T-helper 2 cell treated with Interferon-gamma antibody and Interleukin-4, amounts not matched to agents 5 μg/mL and 100 μg/mL, for 36 hours (primary cell): ENCODE measurements at regions not wholly inside any gene's neighbourhood (a gene's known extent, or its start where the extent isn't known, plus 50 kb on each side); places are given as distances from the start of the nearest gene placed in this dataset.

ENCODE experiments used
- DNase-seq: peaks from one replicate; pipeline ENCODE4 v3.0.0; 2021; ENCODE audit warnings: low spot score
- H3K27ac Mint-ChIP-seq: one replicate; pipeline ENCODE4 v1.8.0; 2021; ENCODE audit warnings: mild to moderate bottlenecking, mixed read lengths
- H3K27me3 Mint-ChIP-seq: one replicate; pipeline ENCODE4 v1.8.0; 2021; ENCODE audit warnings: low read depth, mixed read lengths
- H3K36me3 Mint-ChIP-seq: one replicate; pipeline ENCODE4 v1.8.0; 2021; ENCODE audit warnings: low read depth, mixed read lengths
- H3K4me1 Mint-ChIP-seq: one replicate; pipeline ENCODE4 v1.8.0; 2021; ENCODE audit warnings: low read depth, mixed read lengths
- H3K4me3 Mint-ChIP-seq: one replicate; pipeline ENCODE4 v1.8.0; 2022; ENCODE audit warnings: mild to moderate bottlenecking, moderate library complexity, mixed read lengths
- H3K9me3 Mint-ChIP-seq: one replicate; pipeline ENCODE4 v1.8.0; 2021; ENCODE audit warnings: mixed read lengths

DNA sequence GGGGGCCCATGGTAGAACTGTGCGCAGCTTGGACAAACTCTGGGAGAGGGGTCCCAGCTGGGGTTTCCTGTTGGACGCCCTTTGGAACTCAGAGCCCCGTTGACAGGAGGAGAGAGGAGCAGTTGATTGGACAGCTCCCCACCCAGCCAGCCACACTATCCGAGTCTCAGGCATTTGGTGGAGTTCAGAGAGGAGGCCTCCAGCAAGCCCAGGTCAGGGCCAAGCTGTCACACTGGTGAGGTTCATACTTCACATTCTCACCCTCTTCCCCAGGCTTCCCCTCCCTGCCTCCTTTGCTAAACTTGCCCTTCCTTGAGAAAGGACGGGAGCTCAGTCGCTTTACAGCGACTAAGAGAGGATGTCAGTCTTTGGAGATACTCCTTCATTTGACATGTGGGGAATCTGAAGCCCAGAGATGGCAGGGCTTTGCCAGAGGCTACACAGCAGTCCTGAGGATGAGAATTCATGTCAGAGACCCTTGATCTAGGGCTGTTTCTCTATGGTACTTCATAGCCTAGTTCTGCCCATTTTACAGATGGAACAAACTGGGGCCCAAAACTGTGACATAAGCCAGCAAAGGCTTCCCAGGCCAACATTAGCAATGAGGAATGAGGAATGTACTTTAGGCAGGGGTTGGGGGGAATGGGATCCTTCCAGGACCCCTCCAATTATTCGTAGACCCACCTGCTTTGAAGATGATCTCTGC lies 142.2 kb downstream of the SMAD6 start:
- no peak for DNase-seq
- Mint-ChIP-seq H3K27me3 (peaks cover 50% of the 10 kb centered on the region), H3K36me3 (no peaks in the 10 kb centered on the region), H3K27ac (no peak overlapping the region), H3K4me1 (no peaks in the 10 kb centered on the region), H3K9me3 (no peaks in the 10 kb centered on the region), H3K4me3 (no peak overlapping the region)

DNA sequence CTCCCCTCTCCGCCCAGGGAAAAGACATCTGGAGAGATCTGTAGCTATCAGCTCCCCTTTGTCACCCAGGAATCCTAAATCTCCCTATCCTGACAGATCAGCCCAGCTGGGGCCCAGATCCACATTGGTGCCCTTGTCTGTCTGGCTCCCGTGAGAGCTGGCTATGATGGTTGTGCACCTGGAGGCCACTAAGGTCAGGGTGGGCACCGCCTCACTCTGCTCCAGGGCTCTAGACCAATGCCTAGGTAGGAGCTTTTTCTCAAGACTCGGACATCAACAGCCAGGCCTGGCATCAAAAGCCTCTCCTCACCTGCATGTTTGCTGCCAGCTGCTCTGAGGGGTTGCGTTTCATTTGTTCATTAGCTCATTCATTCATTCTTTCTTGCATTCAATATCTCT lies 142.7 kb downstream of the SMAD6 start:
- no peaks in the 10 kb centered on the region for H3K36me3 Mint-ChIP-seq
- H3K27me3 Mint-ChIP-seq: peaks cover 48% of the 10 kb centered on the region
- H3K9me3 Mint-ChIP-seq: no peaks in the 10 kb centered on the region
- no peak overlapping the region for H3K4me3 Mint-ChIP-seq
- H3K27ac Mint-ChIP-seq: peak overlapping the region; percentile 1
- no peaks in the 10 kb centered on the region for H3K4me1 Mint-ChIP-seq
- DNase-seq: no peak

DNA sequence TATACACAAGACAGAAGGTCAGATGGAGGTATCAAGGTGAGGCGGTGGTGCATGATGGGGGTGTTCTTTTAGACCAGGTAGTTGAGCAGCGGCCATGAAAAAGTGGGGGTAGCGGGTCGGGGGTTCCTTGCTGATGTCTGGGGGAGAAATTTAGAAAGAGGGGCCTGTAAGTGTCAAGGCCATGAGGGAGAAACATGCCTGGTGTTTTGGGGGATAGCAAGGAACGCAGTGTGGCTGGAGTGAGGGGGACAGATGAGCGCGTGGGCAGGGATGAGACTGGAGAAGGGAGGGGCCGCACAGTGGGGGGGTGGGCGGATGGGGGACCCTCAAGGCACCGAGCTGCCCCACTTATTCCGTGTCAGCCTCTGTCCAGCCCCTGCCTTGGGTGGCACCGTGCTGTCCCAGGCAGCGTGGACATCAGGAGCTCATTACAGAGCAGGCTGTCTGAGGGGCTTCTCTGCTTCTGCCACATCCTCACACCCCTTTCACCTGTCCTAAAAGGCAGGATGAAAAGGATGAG lies 143.3 kb downstream of the SMAD6 start:
- Mint-ChIP-seq H3K9me3 (no peaks in the 10 kb centered on the region), H3K27me3 (peaks cover 46% of the 10 kb centered on the region), H3K4me1 (no peaks in the 10 kb centered on the region), H3K4me3 (no peak overlapping the region), H3K36me3 (no peaks in the 10 kb centered on the region), H3K27ac (no peak overlapping the region)
- no peak for DNase-seq

DNA sequence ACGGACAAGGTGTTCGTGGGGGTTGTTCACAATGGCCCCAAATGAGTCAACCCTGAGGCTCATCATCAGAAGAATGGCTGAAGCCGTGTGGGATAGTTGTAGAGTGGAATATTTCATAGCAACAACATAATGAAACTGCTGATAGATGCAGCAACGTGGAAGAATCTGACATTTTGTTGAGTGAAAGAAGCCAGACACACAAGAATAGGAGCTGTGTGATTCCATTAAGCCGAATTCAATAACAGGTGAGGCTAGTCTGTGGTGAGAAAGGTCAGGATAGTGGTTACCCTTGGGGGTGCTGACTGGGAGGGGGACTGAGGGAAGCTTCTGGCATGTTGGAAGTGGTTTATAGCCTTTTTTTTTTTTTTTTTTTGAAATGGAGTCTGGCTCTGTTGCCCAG lies 144.0 kb downstream of the SMAD6 start:
- no peak for DNase-seq
- Mint-ChIP-seq H3K9me3 (no peaks in the 10 kb centered on the region), H3K27me3 (peaks cover 41% of the 10 kb centered on the region), H3K36me3 (no peaks in the 10 kb centered on the region), H3K4me3 (no peak overlapping the region), H3K4me1 (no peaks in the 10 kb centered on the region), H3K27ac (no peak overlapping the region)

DNA sequence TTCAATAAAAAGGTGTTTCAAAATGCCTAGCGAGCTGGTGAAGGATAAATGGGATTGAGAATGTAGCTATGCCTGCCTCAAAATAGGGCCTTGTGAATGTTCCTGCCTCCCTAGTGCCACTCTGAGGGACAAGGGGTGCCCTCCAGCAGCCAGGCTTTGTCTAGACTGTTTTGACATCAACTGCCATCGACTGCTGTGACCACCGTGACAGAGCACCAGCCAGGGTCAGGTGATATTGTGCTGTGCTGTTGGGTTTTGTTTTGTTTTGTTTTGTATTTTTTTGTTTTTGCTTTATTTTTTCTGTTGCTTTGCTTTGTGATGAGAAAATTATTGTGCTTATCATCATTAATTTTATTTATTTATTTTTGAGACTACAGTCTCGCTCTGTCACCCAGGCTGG lies 144.8 kb downstream of the SMAD6 start:
- peaks cover 34% of the 10 kb centered on the region for H3K27me3 Mint-ChIP-seq
- no peaks in the 10 kb centered on the region for H3K9me3 Mint-ChIP-seq
- H3K4me1 Mint-ChIP-seq: peaks cover 3% of the 10 kb centered on the region
- no peak overlapping the region for H3K27ac Mint-ChIP-seq
- no peak overlapping the region for H3K4me3 Mint-ChIP-seq
- no peaks in the 10 kb centered on the region for H3K36me3 Mint-ChIP-seq
- no peak for DNase-seq

DNA sequence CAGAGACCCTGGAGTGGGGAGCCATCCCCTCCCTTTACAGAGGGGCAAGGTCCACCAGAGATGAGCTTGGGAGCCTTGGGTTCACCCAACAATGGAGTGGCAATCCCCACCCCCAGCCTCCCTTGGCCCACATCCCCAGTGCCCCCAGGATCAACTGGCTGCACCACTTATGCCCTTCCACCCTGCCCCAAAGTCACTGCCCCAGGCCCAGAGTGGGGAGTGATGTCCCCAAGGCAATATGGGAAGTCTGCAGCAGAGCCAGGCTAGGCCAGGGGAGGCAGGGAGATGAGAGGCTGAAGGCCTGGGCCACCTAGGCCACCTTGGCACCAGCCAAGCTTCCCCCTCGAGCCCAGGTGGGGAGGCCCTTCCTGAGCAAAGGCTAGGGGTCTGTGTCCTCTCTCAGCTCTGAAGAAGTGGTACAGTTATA lies 145.5 kb downstream of the SMAD6 start:
- H3K4me1 Mint-ChIP-seq: peaks cover 4% of the 10 kb centered on the region
- no peaks in the 10 kb centered on the region for H3K9me3 Mint-ChIP-seq
- H3K27me3 Mint-ChIP-seq: peaks cover 32% of the 10 kb centered on the region
- no peaks in the 10 kb centered on the region for H3K36me3 Mint-ChIP-seq
- H3K4me3 Mint-ChIP-seq: no peak overlapping the region
- DNase-seq: no peak
- no peak overlapping the region for H3K27ac Mint-ChIP-seq

DNA sequence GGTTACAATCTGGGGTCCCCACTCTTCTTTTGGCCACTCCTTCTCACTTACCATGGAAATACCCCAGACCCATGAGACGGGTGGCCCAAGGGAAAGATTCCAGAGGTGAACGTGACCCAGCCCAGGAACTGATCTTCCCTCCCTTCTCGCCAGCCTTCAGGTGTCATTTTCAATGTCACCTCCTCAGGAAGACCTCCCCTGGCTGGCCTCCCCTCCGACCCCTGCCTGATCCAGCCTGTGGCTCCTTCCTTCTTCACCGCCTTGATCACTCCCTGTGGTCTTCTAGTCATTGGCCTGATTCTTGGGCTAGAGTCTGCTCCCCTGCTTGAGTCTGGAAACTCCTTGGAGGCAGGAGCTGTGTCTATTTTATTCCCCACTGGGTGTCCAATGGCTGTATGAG lies 146.1 kb downstream of the SMAD6 start:
- Mint-ChIP-seq H3K27me3 (peaks cover 29% of the 10 kb centered on the region), H3K4me1 (peaks cover 4% of the 10 kb centered on the region), H3K27ac (no peak overlapping the region), H3K4me3 (no peak overlapping the region), H3K36me3 (no peaks in the 10 kb centered on the region), H3K9me3 (no peaks in the 10 kb centered on the region)
- DNase-seq: no peak

DNA sequence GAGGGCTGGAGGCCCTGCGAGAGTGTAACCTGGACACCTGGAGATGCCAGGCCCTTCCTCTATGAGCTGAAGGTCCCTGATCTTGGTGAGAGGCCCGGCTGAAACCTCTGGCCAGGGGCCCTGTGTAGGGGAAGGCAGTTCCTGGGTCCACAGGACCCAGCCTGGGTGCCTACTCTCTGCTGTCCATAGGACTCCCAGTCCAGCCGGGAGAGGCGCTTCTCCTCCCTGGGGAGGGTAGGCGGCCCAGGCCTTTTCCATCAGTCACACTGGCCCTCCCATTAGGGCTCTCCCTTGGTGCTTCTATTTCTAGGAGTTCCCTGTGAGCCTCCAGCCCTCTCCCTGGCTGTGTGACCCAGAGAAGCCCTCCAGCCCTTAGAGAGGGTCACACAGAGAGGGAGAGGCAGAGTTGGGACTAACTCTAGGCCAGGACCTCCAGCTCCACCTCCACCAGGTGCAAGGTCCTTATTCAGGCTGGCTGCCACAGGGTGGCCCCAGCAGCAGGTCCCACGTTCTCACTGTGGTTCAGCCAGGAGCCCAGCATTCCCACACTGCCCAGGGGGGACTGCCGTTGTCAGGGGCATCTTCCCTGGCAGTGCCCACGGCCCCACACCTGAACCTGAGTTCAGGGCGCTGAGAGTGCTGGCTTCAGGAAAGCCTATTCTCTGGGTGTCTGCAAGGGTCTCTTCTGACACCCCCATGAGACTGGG lies 146.8 kb downstream of the SMAD6 start:
- DNase-seq: no peak
- Mint-ChIP-seq H3K4me1 (peaks cover 4% of the 10 kb centered on the region), H3K27ac (no peak overlapping the region), H3K9me3 (no peaks in the 10 kb centered on the region), H3K36me3 (no peaks in the 10 kb centered on the region), H3K27me3 (peaks cover 25% of the 10 kb centered on the region), H3K4me3 (no peak overlapping the region)

DNA sequence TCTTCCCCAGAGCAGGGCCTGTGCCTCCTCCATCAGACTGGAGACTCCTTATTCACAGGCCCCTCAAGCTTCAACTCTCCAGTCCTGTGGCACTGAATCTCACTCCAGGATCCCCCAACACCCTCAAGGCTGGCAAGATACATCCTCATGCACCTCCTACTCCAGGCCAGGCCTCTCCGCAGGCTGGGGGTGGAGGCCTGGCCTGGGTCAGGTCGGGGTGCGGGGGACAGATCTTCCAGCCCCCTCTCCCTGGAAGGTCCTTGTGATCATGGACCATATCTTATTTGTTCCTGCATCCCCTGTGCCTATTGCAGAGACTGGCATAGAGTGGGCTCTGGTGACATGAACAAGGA lies 147.3 kb downstream of the SMAD6 start:
- no peak overlapping the region for H3K4me3 Mint-ChIP-seq
- H3K36me3 Mint-ChIP-seq: no peaks in the 10 kb centered on the region
- H3K4me1 Mint-ChIP-seq: peaks cover 4% of the 10 kb centered on the region
- peaks cover 19% of the 10 kb centered on the region for H3K27me3 Mint-ChIP-seq
- no peaks in the 10 kb centered on the region for H3K9me3 Mint-ChIP-seq
- H3K27ac Mint-ChIP-seq: no peak overlapping the region
- no peak for DNase-seq

DNA sequence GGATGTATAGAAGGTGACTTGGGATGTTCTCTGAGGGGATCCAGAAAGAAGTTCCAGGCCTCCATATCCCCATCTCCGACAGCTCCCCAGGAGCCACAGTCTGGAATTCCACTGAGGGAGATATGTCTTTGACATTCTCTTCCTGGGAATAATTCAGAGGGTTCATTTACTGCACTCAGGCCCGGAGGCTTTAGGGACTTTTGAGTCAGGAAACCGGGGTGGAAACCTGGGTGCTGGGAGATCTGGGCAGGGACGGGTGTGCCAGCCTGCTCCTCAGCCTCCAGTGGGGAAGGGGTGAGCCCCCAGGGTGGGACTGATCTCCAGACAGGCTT lies 147.7 kb downstream of the SMAD6 start:
- no peaks in the 10 kb centered on the region for H3K9me3 Mint-ChIP-seq
- peaks cover 4% of the 10 kb centered on the region for H3K4me1 Mint-ChIP-seq
- no peak for DNase-seq
- H3K36me3 Mint-ChIP-seq: no peaks in the 10 kb centered on the region
- H3K27ac Mint-ChIP-seq: no peak overlapping the region
- peaks cover 16% of the 10 kb centered on the region for H3K27me3 Mint-ChIP-seq
- H3K4me3 Mint-ChIP-seq: no peak overlapping the region

DNA sequence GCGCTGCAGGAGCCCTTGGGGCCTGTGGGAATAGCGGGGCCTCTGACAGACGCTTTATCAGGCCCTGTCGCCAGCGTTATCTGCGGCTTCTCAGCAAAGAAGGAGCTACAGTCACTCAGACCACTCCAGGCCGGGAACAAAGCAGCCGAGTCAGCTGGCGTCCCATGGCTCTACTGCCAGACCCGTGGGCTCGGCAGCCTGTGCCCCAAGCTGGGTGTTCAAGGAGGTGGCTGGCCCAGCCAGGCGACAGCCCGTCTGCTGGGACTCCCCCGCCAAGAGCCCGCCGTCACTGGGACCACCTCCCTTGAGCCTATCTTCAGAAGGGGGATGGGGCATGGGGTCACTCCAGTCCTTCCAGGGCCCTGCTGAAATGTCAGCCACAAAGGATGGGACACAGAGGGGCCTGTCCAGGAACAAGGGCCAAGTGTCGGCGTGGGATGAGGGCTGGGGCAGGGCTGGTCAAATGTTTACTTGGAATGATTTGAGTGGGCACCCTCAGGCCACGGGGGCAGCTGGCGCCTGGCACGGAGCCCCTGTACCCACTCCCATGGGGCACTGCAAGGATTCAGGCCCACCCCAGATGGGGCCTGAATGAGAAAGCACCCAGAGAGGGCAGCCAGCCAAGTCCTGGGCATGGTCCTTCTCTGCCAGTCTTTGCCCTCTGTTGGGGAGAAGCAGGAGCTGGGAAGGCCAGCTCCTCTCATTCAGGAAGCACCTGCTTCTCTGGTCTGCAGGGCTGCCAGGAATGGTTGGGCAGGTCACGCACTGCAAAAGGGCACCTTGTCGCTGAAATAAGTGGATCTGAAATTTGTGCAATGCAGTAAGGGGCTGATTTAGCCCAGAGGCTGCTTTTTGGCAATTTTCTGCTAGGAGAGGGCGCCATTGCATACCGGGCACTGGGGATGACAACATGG lies 148.3 kb downstream of the SMAD6 start:
- no peak for DNase-seq
- H3K4me3 Mint-ChIP-seq: no peak overlapping the region
- no peaks in the 10 kb centered on the region for H3K9me3 Mint-ChIP-seq
- peaks cover 4% of the 10 kb centered on the region for H3K4me1 Mint-ChIP-seq
- no peaks in the 10 kb centered on the region for H3K36me3 Mint-ChIP-seq
- no peak overlapping the region for H3K27ac Mint-ChIP-seq
- H3K27me3 Mint-ChIP-seq: peaks cover 12% of the 10 kb centered on the region

DNA sequence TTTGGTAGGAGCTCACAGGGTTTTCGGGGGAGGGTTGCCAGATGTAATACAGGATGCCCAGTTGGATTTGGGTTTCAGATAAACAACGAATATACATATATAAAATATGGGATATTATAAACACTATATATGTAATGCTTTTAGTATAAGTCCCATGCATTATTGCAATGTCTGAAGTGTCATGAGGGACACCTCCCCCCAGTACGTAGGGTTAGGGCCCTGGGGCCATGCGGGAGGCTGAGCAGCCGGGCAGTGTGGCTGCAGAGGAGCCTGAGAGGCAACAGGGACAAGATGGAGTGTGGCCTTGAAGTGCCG lies 148.9 kb downstream of the SMAD6 start:
- DNase-seq: no peak

DNA sequence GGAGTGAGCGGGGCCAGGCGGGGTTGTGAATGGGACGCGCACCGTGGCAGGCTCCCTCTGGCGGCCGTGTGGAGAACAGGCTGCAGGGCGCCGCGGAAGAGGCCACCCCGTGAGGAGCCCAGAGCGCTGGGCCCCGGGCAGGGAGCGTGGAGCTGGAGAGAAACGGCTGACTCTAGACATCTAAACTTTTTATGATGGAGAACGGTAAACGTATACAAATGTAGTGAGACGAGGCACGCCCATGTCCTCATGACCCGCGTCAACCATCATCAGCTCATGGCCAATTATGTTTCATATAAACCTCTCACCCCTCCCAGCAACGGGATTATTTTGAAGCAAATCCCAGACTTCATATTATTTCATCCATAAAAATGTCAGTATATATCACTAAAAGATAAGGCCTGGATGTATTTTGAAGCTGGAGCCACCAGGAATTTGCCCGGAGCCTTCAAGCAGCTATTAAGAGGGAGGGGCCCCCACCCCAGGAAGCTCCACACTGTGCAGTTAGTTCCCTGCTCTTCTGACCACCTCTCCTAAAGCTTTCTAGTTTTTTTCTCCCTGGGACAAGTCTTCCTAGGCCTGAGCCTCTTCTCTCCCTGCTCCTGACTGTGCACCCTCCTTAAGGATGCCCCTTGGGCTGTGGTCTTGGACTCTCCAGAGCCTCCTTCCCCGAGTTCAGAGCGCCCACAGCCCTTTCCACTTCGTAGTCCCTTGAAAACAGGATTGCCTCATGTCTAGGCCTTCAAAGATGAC lies 149.5 kb downstream of the SMAD6 start:
- Mint-ChIP-seq H3K9me3 (no peaks in the 10 kb centered on the region), H3K4me3 (no peak overlapping the region), H3K27ac (no peak overlapping the region), H3K36me3 (no peaks in the 10 kb centered on the region), H3K27me3 (peaks cover 7% of the 10 kb centered on the region), H3K4me1 (peaks cover 4% of the 10 kb centered on the region)
- peak; percentile 69 for DNase-seq

More for the DNA sequence above, 148.9 kb downstream of the SMAD6 start:
- H3K36me3 Mint-ChIP-seq: no peaks in the 10 kb centered on the region
- H3K27ac Mint-ChIP-seq: no peak overlapping the region
- H3K9me3 Mint-ChIP-seq: no peaks in the 10 kb centered on the region
- no peak overlapping the region for H3K4me3 Mint-ChIP-seq
- peaks cover 9% of the 10 kb centered on the region for H3K27me3 Mint-ChIP-seq
- H3K4me1 Mint-ChIP-seq: peaks cover 4% of the 10 kb centered on the region
